Activated CD8-positive, alpha-beta T cell treated with anti-CD3 and anti-CD28 coated beads for 36 hours (primary cell): ENCODE measurements at regions not wholly inside any gene's neighbourhood (a gene's known extent, or its start where the extent isn't known, plus 50 kb on each side); places are given as distances from the start of the nearest gene placed in this dataset.

ENCODE experiments used
- ATAC-seq: fragments of 200-7000 bp; cut with Tn5 transposase; one replicate; pipeline ENCODE4 v1.10.0; 2021; ENCODE audit warnings: mild to moderate bottlenecking, moderate library complexity
- CTCF ChIA-PET: fragments of 350-600 bp; sonication (Branson Sonifier 250); formaldehyde crosslinking; loops from one replicate; lab custom pipeline; 2021; ENCODE audit warnings: antibody characterized with exemption; lab: Charles Lee
- POLR2A ChIA-PET: fragments of 350-600 bp; sonication (Branson Sonifier 250); formaldehyde crosslinking; loops from one replicate; lab custom pipeline; 2021; ENCODE audit warnings: antibody characterized with exemption; lab: Charles Lee
- DNase-seq: peaks from one replicate; pipeline ENCODE4 v3.0.0-alpha.2; 2020
- H3K27ac Mint-ChIP-seq: one replicate; pipeline ENCODE4 v1.8.0; 2021; ENCODE audit warnings: mild to moderate bottlenecking, mixed read lengths
- H3K27me3 Mint-ChIP-seq: one replicate; pipeline ENCODE4 v1.8.0; 2021; ENCODE audit warnings: mixed read lengths
- H3K36me3 Mint-ChIP-seq: one replicate; pipeline ENCODE4 v1.8.0; 2021; ENCODE audit warnings: low read depth, mixed read lengths
- H3K4me1 Mint-ChIP-seq: one replicate; pipeline ENCODE4 v1.8.0; 2021; ENCODE audit warnings: low read depth, mixed read lengths
- H3K4me3 Mint-ChIP-seq: one replicate; pipeline ENCODE4 v1.8.0; 2021; ENCODE audit warnings: mild to moderate bottlenecking, moderate library complexity, mixed read lengths
- H3K9me3 Mint-ChIP-seq: one replicate; pipeline ENCODE4 v1.8.0; 2021; ENCODE audit warnings: mixed read lengths
- CTCF ChIP-seq: fragments of 200-600 bp; IDR thresholded peaks from one replicate; pipeline ENCODE4 v1.8.0; 2022; ENCODE audit warnings: antibody characterized with exemption, mild to moderate bottlenecking
- intact Hi-C: fragments of 100-400 bp; cut with micrococcal nuclease; formaldehyde crosslinking; loops from one replicate; pipeline ENCODE4 v1.10.0; 2022

- ChIA-PET POLR2A (no interaction called here), CTCF (no interaction called here)
- Mint-ChIP-seq H3K9me3 (no peaks in the 10 kb centered on the region), H3K4me1 (no peaks in the 10 kb centered on the region), H3K36me3 (no peaks in the 10 kb centered on the region), H3K4me3 (no peak overlapping the region), H3K27me3 (peaks cover 1% of the 10 kb centered on the region), H3K27ac (no peak overlapping the region)
- DNase-seq (no peak), ATAC-seq (no peak)
- intact Hi-C loops, result no loop called here
- no peak for TF ChIP-seq CTCF
Observed at GRCh38 chr4:24666816-24667477, 82.6 kb upstream of the DHX15 start.

- Mint-ChIP-seq H3K36me3 (no peaks in the 10 kb centered on the region), H3K4me3 (no peak overlapping the region), H3K27me3 (no peaks in the 10 kb centered on the region), H3K4me1 (no peaks in the 10 kb centered on the region), H3K9me3 (no peaks in the 10 kb centered on the region), H3K27ac (no peak overlapping the region)
- ChIA-PET CTCF (no interaction called here), POLR2A (no interaction called here)
- DNase-seq (no peak), ATAC-seq (no peak)
- intact Hi-C loops, result no loop called here
- TF ChIP-seq CTCF, result no peak
Observed at GRCh38 chr4:24668956-24669355, 84.6 kb upstream of the DHX15 start.

GRCh38 chr4:24669751-24670150 lies 85.4 kb upstream of the DHX15 start:
- no peaks in the 10 kb centered on the region for H3K4me1 Mint-ChIP-seq
- intact Hi-C loops, result no loop called here
- H3K27ac Mint-ChIP-seq, result no peak overlapping the region
- TF ChIP-seq CTCF, result no peak
- no peaks in the 10 kb centered on the region for H3K27me3 Mint-ChIP-seq
- DNase-seq (no peak), ATAC-seq (no peak)
- no peaks in the 10 kb centered on the region for H3K36me3 Mint-ChIP-seq
- no peaks in the 10 kb centered on the region for H3K9me3 Mint-ChIP-seq
- POLR2A ChIA-PET, result no interaction called here
- H3K4me3 Mint-ChIP-seq, result no peak overlapping the region
- CTCF ChIA-PET, result no interaction called here

GRCh38 chr4:24671849-24672248 lies 87.5 kb upstream of the DHX15 start:
- Mint-ChIP-seq H3K36me3 (no peaks in the 10 kb centered on the region), H3K27me3 (peaks cover 4% of the 10 kb centered on the region)
- TF ChIP-seq CTCF, result no peak

GRCh38 chr4:24672880-24673279 lies 88.5 kb upstream of the DHX15 start:
- DNase-seq (no peak), ATAC-seq (no peak)
- intact Hi-C loops, result no loop called here
- CTCF ChIA-PET, result no interaction called here
- POLR2A ChIA-PET, result no interaction called here
- no peak overlapping the region for H3K27ac Mint-ChIP-seq
- no peaks in the 10 kb centered on the region for H3K4me1 Mint-ChIP-seq
- H3K36me3 Mint-ChIP-seq, result no peaks in the 10 kb centered on the region
- H3K27me3 Mint-ChIP-seq, result peaks cover 8% of the 10 kb centered on the region
- TF ChIP-seq CTCF, result no peak
- H3K4me3 Mint-ChIP-seq, result no peak overlapping the region
- H3K9me3 Mint-ChIP-seq, result peaks cover 2% of the 10 kb centered on the region

More at GRCh38 chr4:24671849-24672248, 87.5 kb upstream of the DHX15 start:
- no peak overlapping the region for H3K27ac Mint-ChIP-seq
- POLR2A ChIA-PET, result no interaction called here
- DNase-seq, result no peak
- CTCF ChIA-PET, result no interaction called here
- intact Hi-C loops, result no loop called here
- H3K4me1 Mint-ChIP-seq, result no peaks in the 10 kb centered on the region
- no peak overlapping the region for H3K4me3 Mint-ChIP-seq
- H3K9me3 Mint-ChIP-seq, result peaks cover 2% of the 10 kb centered on the region
- ATAC-seq, result no peak
